ENCODE measurements at regions not wholly inside any gene's neighbourhood (a gene's known extent, or its start where the extent isn't known, plus 50 kb on each side); places are given as distances from the start of the nearest gene placed in this dataset.

- Histone ChIP-seq H3K36me3 (ENCODE audit: insufficient read depth, low read length) (no peaks in the 10 kb centered on the region), H3K27me3 (ENCODE audit: insufficient read depth, low read length, poor library complexity) (no peaks in the 10 kb centered on the region), H3K27ac (ENCODE audit: low read length) (no peak overlapping the region), H4K20me1 (ENCODE audit: insufficient read depth, low read length) (no peaks in the 10 kb centered on the region), H2AFZ (ENCODE audit: low read depth, low read length) (no peak overlapping the region), H3K9me3 (ENCODE audit: insufficient read depth, low read length, severe bottlenecking) (peaks cover 6% of the 10 kb centered on the region), H3K4me2 (ENCODE audit: insufficient read depth, low read length) (no peak overlapping the region), H3K79me2 (ENCODE audit: insufficient read depth, low read length) (no peaks in the 10 kb centered on the region), H3K9ac (ENCODE audit: low read depth, low read length) (no peak overlapping the region), H3K4me3 (ENCODE audit: low read depth in 1 of 2, low read length in 2 of 2) (no peak overlapping the region), H3K4me1 (ENCODE audit: insufficient read depth, low read length) (no peaks in the 10 kb centered on the region)
- ATAC-seq (ENCODE audit: insufficient read depth, low read depth) (no peak), DNase-seq (no peak)
- TF ChIP-seq CTCF (IDR thresholded peaks at IDR 0.05; ENCODE audit: borderline replicate concordance, extremely low read depth, low read length, poor library complexity, severe bottlenecking): no peak
- TF ChIP-seq EZH2 (IDR thresholded peaks at IDR 0.05; ENCODE audit: borderline replicate concordance, low read depth, low read length, severe bottlenecking): no peak
These were observed 148.4 kb upstream of the HMCN1 start for GRCh38 chr1:185585770-185586169.

- no peak for ATAC-seq (ENCODE audit: insufficient read depth, low read depth)
- H3K4me2 ChIP-seq (ENCODE audit: insufficient read depth, low read length): no peak overlapping the region
- no peak overlapping the region for H2AFZ ChIP-seq (ENCODE audit: low read depth, low read length)
- no peak for TF ChIP-seq CTCF (IDR thresholded peaks at IDR 0.05; ENCODE audit: borderline replicate concordance, extremely low read depth, low read length, poor library complexity, severe bottlenecking)
- TF ChIP-seq EZH2 (IDR thresholded peaks at IDR 0.05; ENCODE audit: borderline replicate concordance, low read depth, low read length, severe bottlenecking): no peak
- no peaks in the 10 kb centered on the region for H3K4me1 ChIP-seq (ENCODE audit: insufficient read depth, low read length)
- H4K20me1 ChIP-seq (ENCODE audit: insufficient read depth, low read length): no peaks in the 10 kb centered on the region
- peaks cover 6% of the 10 kb centered on the region for H3K9me3 ChIP-seq (ENCODE audit: insufficient read depth, low read length, severe bottlenecking)
- no peak overlapping the region for H3K9ac ChIP-seq (ENCODE audit: low read depth, low read length)
- H3K27me3 ChIP-seq (ENCODE audit: insufficient read depth, low read length, poor library complexity): no peaks in the 10 kb centered on the region
- no peak for DNase-seq
- no peaks in the 10 kb centered on the region for H3K79me2 ChIP-seq (ENCODE audit: insufficient read depth, low read length)
- H3K36me3 ChIP-seq (ENCODE audit: insufficient read depth, low read length): no peaks in the 10 kb centered on the region
- H3K27ac ChIP-seq (ENCODE audit: low read length): no peak overlapping the region
- H3K4me3 ChIP-seq (ENCODE audit: low read depth in 1 of 2, low read length in 2 of 2): no peak overlapping the region
These were observed 152.0 kb upstream of the HMCN1 start for GRCh38 chr1:185581961-185582725.

GRCh38 chr1:185581020-185581419 is 153.2 kb upstream of the HMCN1 start:
- no peak for ATAC-seq (ENCODE audit: insufficient read depth, low read depth)
- Histone ChIP-seq H3K9me3 (ENCODE audit: insufficient read depth, low read length, severe bottlenecking) (peaks cover 6% of the 10 kb centered on the region), H3K4me3 (ENCODE audit: low read depth in 1 of 2, low read length in 2 of 2) (no peak overlapping the region), H2AFZ (ENCODE audit: low read depth, low read length) (no peak overlapping the region), H3K27me3 (ENCODE audit: insufficient read depth, low read length, poor library complexity) (no peaks in the 10 kb centered on the region), H3K4me2 (ENCODE audit: insufficient read depth, low read length) (no peak overlapping the region), H3K79me2 (ENCODE audit: insufficient read depth, low read length) (no peaks in the 10 kb centered on the region), H3K36me3 (ENCODE audit: insufficient read depth, low read length) (no peaks in the 10 kb centered on the region), H3K9ac (ENCODE audit: low read depth, low read length) (no peak overlapping the region), H3K4me1 (ENCODE audit: insufficient read depth, low read length) (no peaks in the 10 kb centered on the region), H4K20me1 (ENCODE audit: insufficient read depth, low read length) (no peaks in the 10 kb centered on the region), H3K27ac (ENCODE audit: low read length) (no peak overlapping the region)
- DNase-seq: no peak
- TF ChIP-seq EZH2 (IDR thresholded peaks at IDR 0.05; ENCODE audit: borderline replicate concordance, low read depth, low read length, severe bottlenecking): no peak
- no peak for TF ChIP-seq CTCF (IDR thresholded peaks at IDR 0.05; ENCODE audit: borderline replicate concordance, extremely low read depth, low read length, poor library complexity, severe bottlenecking)
